GM18519 (cell line): ENCODE measurements at regions not wholly inside any gene's neighbourhood (a gene's known extent, or its start where the extent isn't known, plus 50 kb on each side); places are given as distances from the start of the nearest gene placed in this dataset.

Source experiments
- ATAC-seq: cut with Tn5 transposase; IDR thresholded peaks from one replicate; pipeline ENCODE4 v1.9.1; 2021; ENCODE audit warnings: mild to moderate bottlenecking, moderate library complexity; ENCODE audit not compliant: unreplicated experiment, low FRiP score

- no peak for ATAC-seq
These were observed 290.2 kb downstream of the KLF6 start for GRCh38 chr10:3494838-3495230.

DNA sequence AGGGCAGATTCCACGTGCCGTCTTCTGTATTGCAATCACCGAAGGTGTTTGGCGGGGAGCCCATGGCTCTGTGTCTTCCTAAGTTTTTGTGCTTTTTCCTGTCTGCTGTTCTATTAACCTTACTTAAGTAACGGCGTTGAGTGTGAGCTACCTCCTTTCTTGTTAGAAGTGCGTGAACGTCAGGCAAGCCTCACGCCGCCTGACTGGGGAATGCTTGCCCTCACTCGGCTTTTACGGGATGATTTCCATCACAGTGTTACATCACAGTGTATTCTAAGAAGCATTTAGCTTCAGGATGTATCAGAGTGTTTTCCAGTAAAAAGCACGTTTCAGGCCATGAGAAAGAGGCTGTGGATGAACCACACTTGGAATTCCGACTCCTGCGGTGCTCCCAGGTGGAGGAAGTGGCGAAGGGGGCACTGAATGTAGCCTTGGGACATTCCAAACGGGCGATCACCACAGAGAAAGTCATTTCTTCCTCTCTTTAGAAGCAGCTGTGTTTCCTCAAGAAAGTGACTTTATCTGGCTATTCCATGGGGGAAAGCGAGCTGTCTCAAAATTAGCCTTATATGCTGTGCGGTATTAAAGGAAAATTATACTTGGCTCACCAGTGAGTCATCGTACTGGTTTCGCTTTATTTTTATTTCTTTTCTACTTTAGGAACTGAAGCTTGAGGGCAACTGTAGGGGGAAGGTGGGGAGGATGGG, 290.7 kb downstream of the KLF6 start:
- no peak for ATAC-seq

DNA sequence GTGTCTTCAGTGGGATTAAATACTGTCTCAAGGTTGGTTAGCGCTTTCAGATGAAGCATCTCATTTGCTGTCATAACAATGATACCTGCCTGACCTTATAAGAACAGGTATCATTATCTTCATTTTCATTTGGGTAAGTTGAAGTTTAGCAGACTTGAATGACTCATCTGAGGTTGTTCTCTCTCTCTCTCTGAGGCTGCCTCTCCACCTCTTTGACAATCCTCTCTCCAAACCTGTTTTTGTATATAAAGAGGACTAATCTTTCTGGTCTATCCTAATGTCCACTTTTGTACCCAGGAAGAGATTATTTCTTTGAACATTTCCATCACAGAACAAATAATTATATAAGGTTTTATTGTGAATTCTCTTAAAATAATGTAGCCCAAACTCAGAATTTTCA, 291.4 kb downstream of the KLF6 start:
- no peak for ATAC-seq

- no peak for ATAC-seq
These were observed 293.4 kb downstream of the KLF6 start for GRCh38 chr10:3491571-3491970.

DNA sequence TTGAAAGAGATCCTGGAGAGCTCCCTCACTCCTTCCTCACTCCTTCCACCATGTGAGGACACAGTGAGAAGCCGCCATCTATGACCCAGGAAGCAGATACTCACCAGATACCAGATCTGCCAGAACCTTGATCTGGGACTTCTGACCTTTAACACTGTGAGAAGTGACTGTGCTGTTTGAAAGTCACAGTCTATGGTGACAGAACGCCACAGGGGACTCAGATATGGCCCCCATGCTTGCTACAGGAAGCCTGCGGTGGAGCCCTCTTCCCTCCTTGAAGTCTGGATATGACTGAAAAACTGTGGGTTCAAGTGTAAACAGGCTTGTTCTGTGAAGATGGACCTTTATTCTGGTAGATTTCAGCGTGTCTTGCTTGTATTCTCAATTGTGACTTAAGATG, 297.8 kb downstream of the KLF6 start:
- ATAC-seq = no peak

DNA sequence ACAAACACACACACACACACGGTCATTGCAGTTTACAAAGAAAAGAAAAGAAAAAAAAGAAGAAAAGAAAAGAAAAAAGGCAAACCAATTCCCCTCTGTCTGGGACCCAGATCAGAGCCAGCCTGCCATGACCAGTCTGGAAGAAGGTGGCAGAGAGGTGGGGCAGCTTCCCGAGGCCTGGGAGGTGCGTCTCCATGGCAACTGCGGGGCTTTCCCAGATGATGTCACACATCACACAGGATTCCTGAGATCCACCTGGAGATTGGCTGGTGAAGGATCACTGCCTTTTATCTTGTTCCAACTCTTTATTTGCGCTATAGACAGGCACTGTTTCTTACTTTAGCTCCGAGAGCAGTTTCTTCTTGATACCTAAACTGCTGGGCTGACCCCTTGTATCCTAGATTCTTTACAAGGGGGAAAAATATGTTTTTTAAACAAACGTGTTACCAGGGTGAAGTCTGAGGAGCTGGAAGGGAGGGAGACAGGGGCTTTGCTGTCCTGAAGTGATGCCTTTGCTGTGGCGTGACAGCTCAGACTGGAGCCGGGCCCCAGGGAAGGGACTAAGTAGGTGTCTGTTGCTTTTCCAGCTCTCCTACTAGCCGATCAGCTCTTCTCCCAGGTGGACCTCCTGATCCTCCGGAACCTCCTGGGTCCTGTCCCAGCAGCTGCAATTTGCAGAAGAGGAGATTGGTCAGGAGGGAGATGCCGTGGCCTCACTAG, 298.5 kb downstream of the KLF6 start:
- no peak for ATAC-seq

DNA sequence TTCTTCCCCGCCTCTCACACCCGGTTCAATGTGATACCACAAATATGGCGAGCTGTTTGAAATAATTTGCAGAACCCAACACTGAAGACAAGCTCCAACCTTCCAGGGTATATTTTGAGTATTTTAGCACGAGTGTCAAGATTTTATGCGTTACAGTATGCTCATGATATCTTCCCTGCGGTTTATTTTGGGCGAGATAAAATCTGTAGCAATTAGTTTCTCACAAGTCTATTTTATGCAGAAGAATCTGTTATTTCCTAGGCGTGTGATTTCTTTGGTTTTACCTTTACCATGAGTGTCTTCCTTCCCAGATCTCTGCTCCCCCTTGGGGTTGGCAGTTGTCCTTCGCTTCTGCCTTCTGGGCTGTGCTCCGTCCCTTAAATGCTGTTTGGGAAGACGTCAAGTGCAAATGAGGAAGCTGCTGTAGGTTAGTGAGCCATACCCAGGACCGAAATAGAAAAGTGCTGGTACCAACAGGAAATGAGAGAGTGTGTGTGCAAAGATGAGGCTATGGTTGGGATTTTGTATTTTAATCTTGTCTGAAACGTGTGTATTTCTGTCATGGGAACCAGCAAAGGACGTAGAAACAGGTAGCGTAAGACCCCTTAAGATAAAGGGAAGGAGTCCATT, 299.8 kb downstream of the KLF6 start:
- ATAC-seq = no peak

DNA sequence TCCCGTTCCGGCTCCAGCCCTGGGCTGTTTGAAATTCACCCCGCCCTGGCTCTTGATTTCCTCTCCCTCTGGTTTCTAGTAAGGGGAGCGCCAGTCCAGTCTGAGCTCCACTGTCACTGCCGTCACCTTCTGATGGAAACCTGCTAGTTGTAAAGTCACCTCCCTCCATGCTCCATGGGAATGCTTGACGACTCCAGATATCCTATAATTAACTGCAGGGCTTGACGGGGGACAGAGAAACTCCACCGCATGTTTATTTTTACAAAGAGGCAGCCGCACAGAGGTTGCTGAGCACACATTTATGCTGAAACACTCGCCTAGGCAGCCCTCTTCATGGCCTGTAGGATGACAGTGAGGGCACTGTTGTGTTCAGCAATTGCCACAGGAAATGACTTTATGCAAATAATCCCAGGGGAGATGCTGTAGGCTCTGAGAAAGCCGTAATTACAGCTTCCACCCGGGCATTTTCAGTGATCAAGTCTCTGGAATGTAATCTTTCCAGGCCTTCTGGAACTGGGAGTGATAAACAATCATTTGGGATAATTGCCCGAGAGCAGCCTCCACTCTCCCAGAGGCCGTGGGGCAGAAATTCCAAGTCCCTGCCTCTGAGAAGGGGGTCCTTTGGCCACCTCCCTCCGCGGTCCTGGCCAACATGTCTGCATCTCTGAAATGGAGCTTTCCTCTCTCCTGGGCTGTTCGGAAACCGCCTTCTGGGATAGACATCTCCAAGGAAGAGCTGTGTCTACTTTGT, 300.5 kb downstream of the KLF6 start:
- ATAC-seq = peak; percentile 46

DNA sequence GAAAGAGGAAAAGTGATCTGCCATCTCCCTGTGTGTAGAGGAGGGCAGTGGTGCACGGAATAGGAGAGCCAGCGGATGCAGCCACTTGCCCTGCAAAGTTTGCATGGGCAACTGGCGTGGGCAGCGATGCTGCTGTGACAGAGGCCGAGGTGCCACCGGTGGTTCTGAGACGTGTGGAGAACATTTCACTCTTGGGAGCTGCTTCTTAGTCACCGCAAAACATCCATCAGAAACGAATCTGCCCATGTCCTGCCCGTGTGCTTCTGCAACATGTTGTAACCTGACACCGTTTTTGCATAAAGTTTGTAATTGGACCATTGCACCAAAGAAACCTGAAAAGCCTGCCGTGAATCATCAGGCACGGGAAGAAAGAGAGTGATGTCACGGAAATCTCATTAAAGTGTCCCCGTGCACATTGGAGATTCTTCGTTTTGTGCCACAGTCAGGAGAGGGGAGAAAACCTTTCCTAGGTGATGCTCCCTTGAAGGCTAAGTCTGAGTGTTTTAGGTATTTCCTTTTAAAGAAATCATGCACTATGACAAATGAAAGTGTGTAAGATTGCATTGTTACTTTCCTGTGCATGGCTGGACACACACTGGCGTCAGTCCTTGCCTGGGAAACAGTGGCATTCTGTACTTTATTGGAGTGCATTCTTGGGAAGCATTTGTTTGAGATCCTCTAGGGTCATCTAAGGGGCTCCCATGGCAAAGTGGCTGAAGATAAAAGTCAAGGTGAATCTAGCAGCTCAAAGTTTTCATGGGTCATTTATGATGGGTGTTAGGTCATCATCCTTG, 302.6 kb downstream of the KLF6 start:
- no peak for ATAC-seq

DNA sequence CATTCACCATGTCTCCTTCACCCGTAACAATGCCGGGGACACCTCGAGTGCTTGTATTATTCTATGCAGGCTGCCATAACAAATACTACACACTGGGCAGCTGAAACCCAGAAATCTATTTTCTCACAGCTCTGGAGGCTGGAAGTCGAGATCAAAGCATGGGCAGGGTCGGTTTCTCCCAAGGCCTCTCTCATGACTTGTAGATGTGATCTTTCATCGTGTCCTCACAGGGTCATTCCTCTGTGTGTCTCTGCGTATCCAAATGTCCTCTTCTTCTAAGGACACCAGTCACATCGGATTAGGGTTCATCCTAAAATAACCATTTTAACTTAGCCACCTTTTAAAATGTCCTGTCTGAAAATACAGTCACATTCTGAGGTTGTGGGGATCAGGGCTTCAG, 303.5 kb downstream of the KLF6 start:
- no peak for ATAC-seq

DNA sequence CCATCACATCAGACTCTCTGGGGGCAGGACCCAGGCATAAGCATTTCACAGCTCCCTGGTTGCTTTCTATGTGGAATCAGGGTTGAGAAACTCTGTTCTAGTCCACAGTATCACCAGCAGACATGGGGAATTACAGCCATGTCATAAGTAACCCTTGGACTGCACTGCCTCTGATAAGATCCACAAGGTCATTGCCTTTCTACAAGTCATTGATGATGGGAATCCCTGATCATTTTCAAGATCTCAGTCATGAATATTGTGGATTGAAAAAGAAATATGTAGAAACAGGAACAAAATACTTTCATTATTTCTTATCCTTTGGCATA, 304.1 kb downstream of the KLF6 start:
- no peak for ATAC-seq

- ATAC-seq = no peak
These were observed 304.6 kb downstream of the KLF6 start for GRCh38 chr10:3480281-3480989.

DNA sequence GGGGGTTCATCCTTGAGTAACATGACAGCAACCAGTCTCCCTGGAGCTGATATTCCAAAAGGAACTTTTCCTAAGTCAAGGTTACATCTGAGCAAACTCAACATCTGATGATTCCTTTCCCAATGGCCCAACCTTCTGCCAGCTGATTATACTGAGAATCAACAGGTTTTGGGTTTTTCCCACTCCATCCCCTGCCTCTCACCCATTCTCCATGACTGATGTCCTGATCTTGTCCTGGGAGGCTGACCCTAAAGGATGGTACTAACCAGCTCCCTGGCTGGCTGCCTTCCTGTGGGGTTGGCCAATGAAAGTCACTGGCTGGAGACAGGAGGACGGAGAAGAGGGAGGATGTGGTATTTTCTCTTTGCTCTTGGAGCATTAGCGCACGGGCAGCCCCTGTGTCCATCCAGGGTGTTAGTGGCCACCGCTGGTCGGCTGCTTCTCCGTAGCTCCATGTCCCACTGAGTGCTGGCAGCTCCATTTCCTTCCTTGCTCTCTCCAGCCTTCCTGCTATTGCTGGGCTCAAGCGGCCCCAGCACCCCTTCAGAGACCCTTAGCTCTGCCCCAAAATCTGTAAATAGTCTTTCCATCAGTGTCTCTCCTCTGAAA, 306.2 kb upstream of the PITRM1 start:
- no peak for ATAC-seq

- ATAC-seq = peak; percentile 35
These were observed 305.6 kb upstream of the PITRM1 start for GRCh38 chr10:3478153-3478552.

DNA sequence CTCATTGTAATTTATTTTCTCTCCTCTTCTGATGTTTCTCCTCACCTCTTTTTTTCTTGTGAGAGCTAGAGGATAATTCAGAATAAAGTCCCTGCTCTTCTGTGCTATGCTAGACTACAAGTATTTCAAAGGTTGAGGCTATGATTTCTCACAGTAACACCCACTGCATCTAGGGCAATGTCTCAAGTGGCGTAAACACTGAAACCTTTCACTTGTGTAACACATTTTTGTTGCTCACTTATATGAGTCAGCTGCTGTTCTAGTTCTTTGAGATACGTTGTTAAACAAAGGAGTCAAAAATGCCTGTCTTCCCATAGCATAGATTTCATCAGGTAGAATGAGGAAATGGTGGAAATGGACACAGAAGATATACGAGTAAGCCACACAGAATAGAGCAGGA, 305.1 kb upstream of the PITRM1 start:
- peak; percentile 73 for ATAC-seq

DNA sequence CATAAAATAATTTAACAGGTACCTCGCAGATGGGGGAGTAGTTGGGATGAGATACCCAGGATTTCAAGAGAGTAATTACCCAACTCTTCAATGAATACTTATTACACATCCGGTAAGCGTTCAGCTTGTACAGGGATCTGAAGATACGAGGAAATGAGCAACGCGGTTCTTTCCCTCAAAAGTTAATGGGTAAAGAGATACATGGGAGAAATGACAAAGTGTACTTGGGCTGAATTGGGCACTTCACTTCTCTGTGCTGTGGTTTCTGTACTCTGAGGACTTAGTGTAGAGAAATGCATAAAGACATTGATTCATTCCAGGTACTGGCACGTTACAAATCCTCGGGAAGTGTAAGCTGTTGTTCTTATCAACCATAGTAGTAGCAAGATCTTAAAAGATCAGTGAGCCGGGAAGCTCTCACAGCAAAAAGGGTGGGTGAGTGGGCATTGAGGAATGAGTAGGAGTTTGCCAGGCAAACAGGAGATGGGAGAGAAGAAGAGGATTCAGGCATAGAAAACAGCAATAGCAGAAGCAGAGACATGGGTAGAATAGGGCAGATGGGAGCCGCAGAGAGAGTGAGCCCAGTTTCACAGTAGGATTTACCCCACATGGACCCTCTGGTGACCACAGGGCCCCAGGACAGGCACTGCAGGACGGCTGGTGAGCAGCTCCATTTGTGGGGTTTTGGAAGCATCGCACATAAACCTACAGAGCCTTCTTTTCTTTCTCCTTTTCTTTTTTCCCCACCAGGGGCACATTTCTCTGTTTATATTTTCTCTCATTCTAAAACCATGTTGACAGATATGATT, 304.3 kb upstream of the PITRM1 start:
- ATAC-seq = no peak

DNA sequence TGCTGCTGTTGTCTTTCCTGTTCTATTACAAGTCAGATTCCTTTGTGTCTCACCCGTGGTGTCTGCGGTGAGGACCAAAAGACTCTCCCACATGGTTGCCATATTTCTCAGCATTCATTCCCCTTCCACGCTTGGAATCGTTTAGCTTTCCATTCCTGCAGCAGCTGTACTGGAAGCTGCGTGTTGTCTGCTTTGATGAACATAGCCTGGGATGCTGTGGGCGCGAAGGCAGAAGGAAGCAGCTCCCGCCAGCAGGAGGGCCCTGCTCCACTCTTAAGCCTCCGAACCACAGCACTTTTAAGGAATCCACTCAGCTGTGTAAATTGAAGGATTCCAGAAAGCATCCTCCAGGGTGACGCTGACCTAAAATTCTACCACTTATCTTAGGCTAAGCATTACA, 303.6 kb upstream of the PITRM1 start:
- ATAC-seq = no peak

GRCh38 chr10:3475367-3475766, 302.8 kb upstream of the PITRM1 start:
- no peak for ATAC-seq

DNA sequence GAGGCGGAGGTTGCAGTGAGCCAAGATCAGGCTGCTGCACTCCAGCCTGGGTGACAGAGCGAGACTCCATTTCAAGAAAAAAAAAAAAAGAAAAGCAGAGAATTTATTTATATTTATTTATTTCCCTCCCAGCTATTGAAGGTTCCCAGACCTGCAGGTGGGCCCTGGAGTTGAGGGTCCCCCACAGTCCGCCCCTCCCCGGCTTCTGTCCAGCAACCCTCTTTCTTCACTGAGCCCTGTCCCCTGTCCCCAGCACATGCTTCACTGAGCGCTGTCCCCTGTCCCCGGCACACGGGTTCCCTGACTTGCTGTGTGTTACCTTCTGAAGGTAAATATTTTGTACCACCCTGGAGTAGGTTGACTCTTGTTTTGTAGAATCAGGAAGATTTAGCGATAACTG, 301.7 kb upstream of the PITRM1 start:
- ATAC-seq = no peak
